Hematopoietic multipotent progenitor cell (in vitro differentiated cells): ENCODE measurements at regions not wholly inside any gene's neighbourhood (a gene's known extent, or its start where the extent isn't known, plus 50 kb on each side); places are given as distances from the start of the nearest gene placed in this dataset.

Experiments used
- DNase-seq, 3 donors: peaks; one replicate each; pipeline ENCODE4 v3.0.0-alpha.2; 2011 to 2015; ENCODE audit warnings: low read depth in 2 of 3, low spot score in 2 of 3

GRCh38 chr11:29783506-29783905 lies 233.3 kb downstream of the KCNA4 start:
- no peak for DNase-seq

- DNase-seq, result no peak
Observed at GRCh38 chr11:29782447-29782846, 234.4 kb downstream of the KCNA4 start.

GRCh38 chr11:29781268-29781667 lies 235.6 kb downstream of the KCNA4 start:
- no peak for DNase-seq

GRCh38 chr11:29780756-29781155 lies 236.1 kb downstream of the KCNA4 start:
- no peak for DNase-seq

- no peak for DNase-seq
Observed at GRCh38 chr11:29773656-29774264, 243.1 kb downstream of the KCNA4 start.

GRCh38 chr11:29756871-29757270 lies 260.0 kb downstream of the KCNA4 start:
- no peak for DNase-seq

GRCh38 chr11:29755474-29755873 lies 261.4 kb downstream of the KCNA4 start:
- DNase-seq, result no peak

GRCh38 chr11:29751618-29752017 lies 265.2 kb downstream of the KCNA4 start:
- no peak for DNase-seq

GRCh38 chr11:29750392-29750791 lies 266.4 kb downstream of the KCNA4 start:
- no peak for DNase-seq

GRCh38 chr11:29734287-29734686 lies 282.5 kb downstream of the KCNA4 start:
- no peak for DNase-seq

- DNase-seq, result no peak
Observed at GRCh38 chr11:29713831-29714320, 303.0 kb downstream of the KCNA4 start.

GRCh38 chr11:29712616-29713015 lies 304.2 kb downstream of the KCNA4 start:
- DNase-seq, result no peak

GRCh38 chr11:29707924-29708323 lies 308.9 kb downstream of the KCNA4 start:
- no peak for DNase-seq

GRCh38 chr11:29685361-29685760 lies 331.5 kb downstream of the KCNA4 start:
- no peak for DNase-seq

- DNase-seq, result no peak
Observed at GRCh38 chr11:29682856-29683255, 334.0 kb downstream of the KCNA4 start.

GRCh38 chr11:29679996-29680395 lies 336.8 kb downstream of the KCNA4 start:
- DNase-seq, result no peak

GRCh38 chr11:29676993-29677392 lies 339.8 kb downstream of the KCNA4 start:
- DNase-seq, result no peak

- no peak for DNase-seq
Observed at GRCh38 chr11:29669310-29669709, 347.5 kb downstream of the KCNA4 start.

- no peak for DNase-seq
Observed at GRCh38 chr11:29657709-29658108, 359.1 kb downstream of the KCNA4 start.

- no peak for DNase-seq
Observed at GRCh38 chr11:29656597-29656996, 360.2 kb downstream of the KCNA4 start.

- no peak for DNase-seq
Observed at GRCh38 chr11:29645373-29645772, 371.5 kb downstream of the KCNA4 start.

- no peak for DNase-seq
Observed at GRCh38 chr11:29641201-29641600, 375.6 kb downstream of the KCNA4 start.

GRCh38 chr11:29634744-29635143 lies 382.1 kb downstream of the KCNA4 start:
- no peak for DNase-seq
